ENCODE measurements at regions not wholly inside any gene's neighbourhood (a gene's known extent, or its start where the extent isn't known, plus 50 kb on each side); places are given as distances from the start of the nearest gene placed in this dataset.

- Histone ChIP-seq H3K4me2 (ENCODE audit: low read length) (no peak overlapping the region), H3K36me3 (replicated peaks; ENCODE audit: low read depth, low read length) (no peaks in the 10 kb centered on the region), H3K27me3 (ENCODE audit: low read depth, low read length) (peaks cover 48% of the 10 kb centered on the region), H3K4me3 (ENCODE audit: low read length) (no peak overlapping the region), H3K9me3 (ENCODE audit: insufficient read depth, low read length) (no peaks in the 10 kb centered on the region), H2AFZ (ENCODE audit: low read depth, low read length) (no peak overlapping the region), H3K79me2 (ENCODE audit: low read length) (no peaks in the 10 kb centered on the region), H3K9ac (ENCODE audit: low read length) (no peak overlapping the region), H3K4me1 (ENCODE audit: low read length) (no peaks in the 10 kb centered on the region), H3K27ac (ENCODE audit: low read length) (no peak overlapping the region), H4K20me1 (ENCODE audit: insufficient read depth, low read length) (no peaks in the 10 kb centered on the region)
- no peak for TF ChIP-seq EZH2phosphoT487 (IDR thresholded peaks at IDR 0.05; ENCODE audit: low read depth)
- TF ChIP-seq CTCF (IDR thresholded peaks at IDR 0.05; ENCODE audit: low read depth, low read length), result no peak
Measured at GRCh38 chr15:29883126-29883525, 60.9 kb upstream of the TJP1 start.

DNA sequence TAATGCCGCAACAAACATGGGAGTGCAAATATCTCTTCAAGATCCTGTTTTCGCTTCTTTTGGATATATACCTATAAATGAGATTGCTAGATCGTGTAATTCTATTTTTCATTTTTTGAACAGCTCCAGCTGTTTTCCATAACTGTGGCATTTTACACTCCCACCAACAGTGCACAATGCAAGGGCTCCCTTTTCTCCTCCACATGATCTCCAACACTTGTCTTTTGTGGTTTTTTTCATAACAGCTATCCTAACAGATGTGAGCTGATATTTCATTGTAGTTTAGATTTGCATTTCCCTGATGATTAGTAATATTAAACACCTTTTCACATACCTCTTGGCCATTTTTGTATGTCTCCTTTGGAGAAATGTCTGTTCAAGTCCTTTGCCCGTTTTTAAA is 58.6 kb upstream of the TJP1 start:
- no peak for TF ChIP-seq CTCF (IDR thresholded peaks at IDR 0.05; ENCODE audit: low read depth, low read length)
- no peak for TF ChIP-seq EZH2phosphoT487 (IDR thresholded peaks at IDR 0.05; ENCODE audit: low read depth)
- no peaks in the 10 kb centered on the region for H4K20me1 ChIP-seq (ENCODE audit: insufficient read depth, low read length)
- H2AFZ ChIP-seq (ENCODE audit: low read depth, low read length), result no peak overlapping the region
- H3K4me3 ChIP-seq (ENCODE audit: low read length), result no peak overlapping the region
- no peak overlapping the region for H3K27ac ChIP-seq (ENCODE audit: low read length)
- no peaks in the 10 kb centered on the region for H3K4me1 ChIP-seq (ENCODE audit: low read length)
- peaks cover 47% of the 10 kb centered on the region for H3K27me3 ChIP-seq (ENCODE audit: low read depth, low read length)
- no peaks in the 10 kb centered on the region for H3K79me2 ChIP-seq (ENCODE audit: low read length)
- H3K4me2 ChIP-seq (ENCODE audit: low read length), result no peak overlapping the region
- H3K9ac ChIP-seq (ENCODE audit: low read length), result no peak overlapping the region
- no peaks in the 10 kb centered on the region for H3K9me3 ChIP-seq (ENCODE audit: insufficient read depth, low read length)
- no peaks in the 10 kb centered on the region for H3K36me3 ChIP-seq (replicated peaks; ENCODE audit: low read depth, low read length)

- TF ChIP-seq EZH2phosphoT487 (IDR thresholded peaks at IDR 0.05; ENCODE audit: low read depth), result no peak
- no peak for TF ChIP-seq CTCF (IDR thresholded peaks at IDR 0.05; ENCODE audit: low read depth, low read length)
- no peaks in the 10 kb centered on the region for H3K9me3 ChIP-seq (ENCODE audit: insufficient read depth, low read length)
- H2AFZ ChIP-seq (ENCODE audit: low read depth, low read length), result no peak overlapping the region
- no peak overlapping the region for H3K4me3 ChIP-seq (ENCODE audit: low read length)
- H3K27me3 ChIP-seq (ENCODE audit: low read depth, low read length), result peaks cover 41% of the 10 kb centered on the region
- H4K20me1 ChIP-seq (ENCODE audit: insufficient read depth, low read length), result no peaks in the 10 kb centered on the region
- H3K4me1 ChIP-seq (ENCODE audit: low read length), result no peaks in the 10 kb centered on the region
- H3K9ac ChIP-seq (ENCODE audit: low read length), result no peak overlapping the region
- no peak overlapping the region for H3K27ac ChIP-seq (ENCODE audit: low read length)
- no peaks in the 10 kb centered on the region for H3K79me2 ChIP-seq (ENCODE audit: low read length)
- H3K4me2 ChIP-seq (ENCODE audit: low read length), result no peak overlapping the region
- H3K36me3 ChIP-seq (replicated peaks; ENCODE audit: low read depth, low read length), result no peaks in the 10 kb centered on the region
Measured at GRCh38 chr15:29880341-29880740, 58.1 kb upstream of the TJP1 start.

DNA sequence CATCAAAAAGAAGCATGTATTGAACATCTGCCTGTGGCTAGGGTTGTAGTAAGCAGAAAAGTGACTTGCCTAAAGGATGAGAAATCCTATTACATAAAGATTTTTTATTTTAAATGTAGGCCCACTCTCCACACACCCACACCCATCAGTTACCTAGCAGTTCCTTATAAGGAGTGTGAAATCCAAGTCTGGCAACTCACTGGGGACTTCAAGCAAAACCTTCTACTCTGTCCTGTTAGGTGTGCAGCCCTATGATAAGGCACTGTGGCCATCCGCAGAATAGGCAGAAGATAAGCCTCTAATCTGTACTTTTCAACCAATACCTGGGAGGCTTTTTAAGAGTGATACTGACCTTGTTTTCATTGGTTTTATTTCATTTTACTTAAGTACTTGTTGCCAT is 52.7 kb upstream of the TJP1 start:
- H3K9ac ChIP-seq (ENCODE audit: low read length), result no peak overlapping the region
- H3K4me3 ChIP-seq (ENCODE audit: low read length), result no peak overlapping the region
- no peaks in the 10 kb centered on the region for H4K20me1 ChIP-seq (ENCODE audit: insufficient read depth, low read length)
- no peaks in the 10 kb centered on the region for H3K79me2 ChIP-seq (ENCODE audit: low read length)
- no peaks in the 10 kb centered on the region for H3K27me3 ChIP-seq (ENCODE audit: low read depth, low read length)
- no peaks in the 10 kb centered on the region for H3K36me3 ChIP-seq (replicated peaks; ENCODE audit: low read depth, low read length)
- H3K27ac ChIP-seq (ENCODE audit: low read length), result no peak overlapping the region
- no peaks in the 10 kb centered on the region for H3K4me1 ChIP-seq (ENCODE audit: low read length)
- no peak overlapping the region for H3K4me2 ChIP-seq (ENCODE audit: low read length)
- H3K9me3 ChIP-seq (ENCODE audit: insufficient read depth, low read length), result no peaks in the 10 kb centered on the region
- H2AFZ ChIP-seq (ENCODE audit: low read depth, low read length), result no peak overlapping the region
- no peak for TF ChIP-seq EZH2phosphoT487 (IDR thresholded peaks at IDR 0.05; ENCODE audit: low read depth)
- TF ChIP-seq CTCF (IDR thresholded peaks at IDR 0.05; ENCODE audit: low read depth, low read length), result no peak

Data from OCI-LY3 (cell line).